GM23338 (cell line): ENCODE measurements at regions not wholly inside any gene's neighbourhood (a gene's known extent, or its start where the extent isn't known, plus 50 kb on each side); places are given as distances from the start of the nearest gene placed in this dataset.

ENCODE experiments used
- ATAC-seq: fragments of 200-7000 bp; cut with Tn5 transposase; 3 replicates; pipeline ENCODE4 v1.9.1; 2020
- DNase-seq: peaks from one replicate; pipeline ENCODE4 v3.0.0-alpha.2; 2015; ENCODE audit warnings: low spot score
- H2AFZ ChIP-seq: fragments of 200-600 bp; sonication (generic); 2 replicates; pipeline ENCODE4 v1.8.0; 2016; ENCODE audit warnings: antibody characterized with exemption, mild to moderate bottlenecking, moderate library complexity
- H3F3A ChIP-seq: fragments of 200-600 bp; sonication (generic); replicated peaks from 2 replicates; pipeline ENCODE4 v1.8.0; 2017; ENCODE audit warnings: antibody characterized with exemption, mixed run types, low read depth
- H3K27ac ChIP-seq: fragments of 200-600 bp; sonication (generic); 2 replicates; pipeline ENCODE4 v1.6.1; 2016; ENCODE audit warnings: low read depth
- H3K27me3 ChIP-seq: fragments of 200-600 bp; sonication (generic); 2 replicates; pipeline ENCODE4 v1.8.0; 2016; ENCODE audit warnings: mild to moderate bottlenecking, mixed run types, moderate library complexity; ENCODE audit not compliant: insufficient read depth
- H3K36me3 ChIP-seq: fragments of 200-600 bp; sonication (generic); 2 replicates; pipeline ENCODE4 v1.8.0; 2016; ENCODE audit warnings: mild to moderate bottlenecking; ENCODE audit not compliant: insufficient read depth
- H3K4me1 ChIP-seq: fragments of 200-600 bp; sonication (generic); 2 replicates; pipeline ENCODE4 v1.8.0; 2016; ENCODE audit warnings: mild to moderate bottlenecking, moderate library complexity; ENCODE audit not compliant: insufficient read depth
- H3K4me2 ChIP-seq: fragments of 200-600 bp; sonication (generic); 2 replicates; pipeline ENCODE4 v1.7.1; 2017; ENCODE audit warnings: mixed run types
- H3K4me3 ChIP-seq: fragments of 200-600 bp; sonication (generic); 2 replicates; pipeline ENCODE4 v1.6.1; 2016; ENCODE audit warnings: mixed run types
- H3K79me2 ChIP-seq: fragments of 200-600 bp; sonication (generic); replicated peaks from 2 replicates; pipeline ENCODE4 v1.8.0; 2017; ENCODE audit warnings: mild to moderate bottlenecking; ENCODE audit not compliant: insufficient read depth
- H3K9me2 ChIP-seq: fragments of 200-600 bp; sonication (generic); 2 replicates; pipeline ENCODE4 v1.8.0; 2017; ENCODE audit not compliant: insufficient read depth
- H4K20me1 ChIP-seq: fragments of 200-600 bp; sonication (generic); replicated peaks from 2 replicates; pipeline ENCODE4 v1.8.0; 2017; ENCODE audit warnings: mild to moderate bottlenecking; ENCODE audit not compliant: insufficient read depth
- H3K27ac Mint-ChIP-seq: 2 replicates; pipeline ENCODE4 v1.8.0; 2020; ENCODE audit warnings: inconsistent platforms, mild to moderate bottlenecking, moderate library complexity, mixed read lengths
- H3K27me3 Mint-ChIP-seq: 3 replicates; pipeline ENCODE4 v1.8.0; 2022; ENCODE audit warnings: low read depth, mild to moderate bottlenecking, moderate library complexity, mixed read lengths, inconsistent platforms; ENCODE audit not compliant: insufficient read depth, poor library complexity
- H3K36me3 Mint-ChIP-seq: 3 replicates; pipeline ENCODE4 v1.8.0; 2021; ENCODE audit warnings: low read depth, mild to moderate bottlenecking, inconsistent platforms, moderate library complexity, mixed read lengths
- H3K4me1 Mint-ChIP-seq: 3 replicates; pipeline ENCODE4 v1.8.0; 2020; ENCODE audit warnings: mild to moderate bottlenecking, inconsistent platforms, mixed read lengths
- H3K4me3 Mint-ChIP-seq: 3 replicates; pipeline ENCODE4 v1.8.0; 2021; ENCODE audit warnings: moderate library complexity, mild to moderate bottlenecking, inconsistent platforms, mixed read lengths
- H3K9me3 Mint-ChIP-seq: 3 replicates; pipeline ENCODE4 v1.8.0; 2020; ENCODE audit warnings: moderate library complexity, mild to moderate bottlenecking, inconsistent platforms, mixed read lengths
- CREB1 ChIP-seq: fragments of 250-450 bp; sonication (Bioruptor Pico); IDR thresholded peaks from 2 replicates; pipeline ENCODE4 v1.5.0; 2020; ENCODE audit warnings: low read depth, mild to moderate bottlenecking, moderate library complexity
- ETS1 ChIP-seq: IDR thresholded peaks from 2 replicates; pipeline ENCODE4 v1.6.1; 2016; ENCODE audit warnings: antibody characterized with exemption
- EZH2 ChIP-seq: fragments of 200-600 bp; sonication (generic); IDR thresholded peaks from one replicate; pipeline ENCODE4 v1.8.0; 2017; ENCODE audit warnings: antibody characterized with exemption, mild to moderate bottlenecking, low read depth; ENCODE audit not compliant: unreplicated experiment
- EZH2phosphoT487 ChIP-seq: fragments of 200-600 bp; sonication (generic); IDR thresholded peaks from one replicate; pipeline ENCODE4 v1.8.1; 2018; ENCODE audit warnings: antibody characterized with exemption; ENCODE audit not compliant: unreplicated experiment
- JUNB ChIP-seq: IDR thresholded peaks from one replicate; pipeline ENCODE4 v1.6.1; 2016; ENCODE audit warnings: antibody characterized with exemption; ENCODE audit not compliant: unreplicated experiment
- POLR2AphosphoS5 ChIP-seq: IDR thresholded peaks from 2 replicates; pipeline ENCODE4 v1.6.1; 2016; ENCODE audit warnings: antibody characterized with exemption, low read depth
- REST ChIP-seq: IDR thresholded peaks from one replicate; pipeline ENCODE4 v1.6.1; 2018; ENCODE audit warnings: antibody characterized with exemption; ENCODE audit not compliant: unreplicated experiment
- STAT1 ChIP-seq: IDR thresholded peaks from one replicate; pipeline ENCODE4 v1.6.1; 2016; ENCODE audit warnings: antibody characterized with exemption; ENCODE audit not compliant: unreplicated experiment
- ZNF114 ChIP-seq: fragments of 250-450 bp; sonication (Bioruptor Pico); IDR thresholded peaks from 2 replicates; pipeline ENCODE4 v1.5.0; 2020; ENCODE audit warnings: mild to moderate bottlenecking, moderate library complexity
- ZNF331 ChIP-seq: fragments of 250-450 bp; sonication (Bioruptor Pico); IDR thresholded peaks from 2 replicates; pipeline ENCODE4 v1.5.0; 2020; ENCODE audit warnings: low read depth, mild to moderate bottlenecking, moderate library complexity
- TF ChIP-seq, protein P1 (sequence below), 2 experiments: fragments of 200-600 bp in 1 of 2; sonication (generic) in 1 of 2; conservative IDR thresholded peaks; 2 replicates each; pipeline versions ENCODE4 v1.5.1 to v1.6.1; 2016 to 2017; ENCODE audit warnings: antibody characterized with exemption in 2 of 2, low read depth in 2 of 2, mild to moderate bottlenecking in 2 of 2, moderate library complexity in 1 of 2

GRCh38 chr15:97174886-97175540 lies 785.5 kb upstream of the ARRDC4 start:
- TF ChIP-seq ZNF331 (CRISPR knock-in tag) (no peak), JUNB (no peak), EZH2phosphoT487 (no peak), ZNF114 (CRISPR knock-in tag) (no peak), STAT1 (no peak), ETS1 (no peak), POLR2AphosphoS5 (no peak), EZH2 (no peak), REST (no peak), CREB1 (CRISPR knock-in tag) (no peak)
- TF ChIP-seq, protein P1, sequence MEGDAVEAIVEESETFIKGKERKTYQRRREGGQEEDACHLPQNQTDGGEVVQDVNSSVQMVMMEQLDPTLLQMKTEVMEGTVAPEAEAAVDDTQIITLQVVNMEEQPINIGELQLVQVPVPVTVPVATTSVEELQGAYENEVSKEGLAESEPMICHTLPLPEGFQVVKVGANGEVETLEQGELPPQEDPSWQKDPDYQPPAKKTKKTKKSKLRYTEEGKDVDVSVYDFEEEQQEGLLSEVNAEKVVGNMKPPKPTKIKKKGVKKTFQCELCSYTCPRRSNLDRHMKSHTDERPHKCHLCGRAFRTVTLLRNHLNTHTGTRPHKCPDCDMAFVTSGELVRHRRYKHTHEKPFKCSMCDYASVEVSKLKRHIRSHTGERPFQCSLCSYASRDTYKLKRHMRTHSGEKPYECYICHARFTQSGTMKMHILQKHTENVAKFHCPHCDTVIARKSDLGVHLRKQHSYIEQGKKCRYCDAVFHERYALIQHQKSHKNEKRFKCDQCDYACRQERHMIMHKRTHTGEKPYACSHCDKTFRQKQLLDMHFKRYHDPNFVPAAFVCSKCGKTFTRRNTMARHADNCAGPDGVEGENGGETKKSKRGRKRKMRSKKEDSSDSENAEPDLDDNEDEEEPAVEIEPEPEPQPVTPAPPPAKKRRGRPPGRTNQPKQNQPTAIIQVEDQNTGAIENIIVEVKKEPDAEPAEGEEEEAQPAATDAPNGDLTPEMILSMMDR (conservative IDR thresholded peaks at IDR 0.05; ENCODE audit: low read depth in 2 of 2): no peak
- Mint-ChIP-seq H3K9me3 (no peaks in the 10 kb centered on the region), H3K4me1 (peaks cover 20% of the 10 kb centered on the region; the same call in 2 of the 3 replicates), H3K27me3 (peaks cover 4% of the 10 kb centered on the region), H3K27ac (no peak overlapping the region), H3K36me3 (no peaks in the 10 kb centered on the region), H3K4me3 (no peak overlapping the region)
- ATAC-seq (no peak), DNase-seq (no peak)
- Histone ChIP-seq H3K79me2 (no peaks in the 10 kb centered on the region), H3K4me3 (no peak overlapping the region), H3K4me1 (peaks cover 15% of the 10 kb centered on the region), H3K27me3 (no peaks in the 10 kb centered on the region), H3K36me3 (no peaks in the 10 kb centered on the region), H3K27ac (no peak overlapping the region), H4K20me1 (no peaks in the 10 kb centered on the region), H3F3A (no peaks in the 10 kb centered on the region), H3K9me2 (0 out of 2 replicates have a peak, but pooled peaks cover 3% of the 10 kb centered on the region), H3K4me2 (no peak overlapping the region), H2AFZ (no peak overlapping the region)
